Tibial nerve (tissue), 4 donors: ENCODE measurements at regions not wholly inside any gene's neighbourhood (a gene's known extent, or its start where the extent isn't known, plus 50 kb on each side); places are given as distances from the start of the nearest gene placed in this dataset.

Experiments
- DNase-seq, 2 donors: peaks; one replicate each; pipeline ENCODE4 v3.0.0-alpha.2; 2019; ENCODE audit warnings: low spot score in 2 of 2
- H3K27ac ChIP-seq, 4 donors: fragments of 200-600 bp; sonication (generic) in 3 of 4; one replicate each; pipeline ENCODE4 v1.5.1; 2017 to 2019; ENCODE audit warnings: mild to moderate bottlenecking in 1 of 4
- H3K27me3 ChIP-seq, 2 donors: fragments of 200-600 bp; sonication (generic) in 1 of 2; one replicate each; pipeline versions ENCODE4 v1.5.1 to v1.6.0; 2017 to 2019
- H3K36me3 ChIP-seq, 3 donors: fragments of 200-600 bp; sonication (generic); one replicate each; pipeline ENCODE4 v1.5.1; 2018 to 2019
- H3K4me1 ChIP-seq, 4 donors: fragments of 200-600 bp; sonication (generic) in 3 of 4; one replicate each; pipeline ENCODE4 v1.5.1; 2017 to 2019
- H3K4me3 ChIP-seq, 4 donors: fragments of 200-600 bp; sonication (generic) in 3 of 4; one replicate each; pipeline ENCODE4 v1.5.1; 2017 to 2019; ENCODE audit warnings: mild to moderate bottlenecking in 1 of 4, moderate library complexity in 1 of 4
- H3K9me3 ChIP-seq, 4 donors: fragments of 200-600 bp; sonication (generic) in 3 of 4; one replicate each; pipeline ENCODE4 v1.5.1; 2017 to 2019
- CTCF ChIP-seq, 5 experiments: fragments of 200-600 bp in 3 of 5; fragments of 450-650 bp in 2 of 5; sonication (generic) in 3 of 5; IDR thresholded peaks; one replicate each; pipeline ENCODE4 v1.5.1; 2016 to 2019; ENCODE audit warnings: antibody characterized with exemption in 5 of 5, mild to moderate bottlenecking in 3 of 5, moderate library complexity in 2 of 5
- EP300 ChIP-seq, 2 donors: sonication (generic); formaldehyde crosslinking; IDR thresholded peaks; one replicate each; pipeline ENCODE4 v1.6.1; 2017; ENCODE audit warnings: antibody characterized with exemption in 2 of 2, mild to moderate bottlenecking in 1 of 2
- POLR2A ChIP-seq, 2 donors: fragments of 450-650 bp; IDR thresholded peaks; one replicate each; pipeline ENCODE4 v1.6.1; 2017; ENCODE audit warnings: antibody characterized with exemption in 2 of 2, mild to moderate bottlenecking in 2 of 2, moderate library complexity in 2 of 2
- WGBS, 2 donors: methylation state at CpG; one replicate each; pipeline ENCODE4 v1.1.5; 2018; 5-methylcytosine and 5-hydroxymethylcytosine counted together

GRCh38 chr5:88964831-88965230, 81.8 kb upstream of the MEF2C start:
- H3K4me3 ChIP-seq, result no peak overlapping the region
- no peak overlapping the region for H3K27ac ChIP-seq
- H3K27me3 ChIP-seq, result no peaks in the 10 kb centered on the region
- DNase-seq, result no peak
- H3K36me3 ChIP-seq, result no peaks in the 10 kb centered on the region
- no peaks in the 10 kb centered on the region for H3K4me1 ChIP-seq
- WGBS, 2 donors, result 39 to 52% methylated on average over 1 of the region's 1 CpG
- TF ChIP-seq CTCF (IDR thresholded peaks at IDR 0.05), result no peak
- TF ChIP-seq POLR2A (IDR thresholded peaks at IDR 0.05), result no peak
- no peak for TF ChIP-seq EP300 (IDR thresholded peaks at IDR 0.05)
- H3K9me3 ChIP-seq, result no peaks in the 10 kb centered on the region

- 60 to 62% methylated on average over 3 of the region's 3 CpGs for WGBS, 2 donors
Observed at GRCh38 chr5:88957013-88957412, 74.0 kb upstream of the MEF2C start.

GRCh38 chr5:88956416-88956815, 73.4 kb upstream of the MEF2C start:
- WGBS, 2 donors, result 94 to 96% methylated on average over 2 of the region's 2 CpGs
- Histone ChIP-seq H3K36me3 (no peaks in the 10 kb centered on the region), H3K4me3 (no peak overlapping the region), H3K9me3 (no peaks in the 10 kb centered on the region), H3K4me1 (no peaks in the 10 kb centered on the region), H3K27me3 (no peaks in the 10 kb centered on the region), H3K27ac (no peak overlapping the region)
- no peak for DNase-seq
- TF ChIP-seq EP300 (IDR thresholded peaks at IDR 0.05) (no peak), CTCF (IDR thresholded peaks at IDR 0.05) (no peak), POLR2A (IDR thresholded peaks at IDR 0.05) (no peak)

More at GRCh38 chr5:88957013-88957412, 74.0 kb upstream of the MEF2C start:
- no peaks in the 10 kb centered on the region for H3K4me1 ChIP-seq
- H3K4me3 ChIP-seq, result no peak overlapping the region
- TF ChIP-seq EP300 (IDR thresholded peaks at IDR 0.05), result no peak
- no peak for TF ChIP-seq CTCF (IDR thresholded peaks at IDR 0.05)
- no peak for TF ChIP-seq POLR2A (IDR thresholded peaks at IDR 0.05)
- DNase-seq, result no peak
- H3K27me3 ChIP-seq, result no peaks in the 10 kb centered on the region
- no peaks in the 10 kb centered on the region for H3K9me3 ChIP-seq
- H3K27ac ChIP-seq, result no peak overlapping the region
- H3K36me3 ChIP-seq, result no peaks in the 10 kb centered on the region

- no peaks in the 10 kb centered on the region for H3K4me1 ChIP-seq
- no peaks in the 10 kb centered on the region for H3K9me3 ChIP-seq
- no peak overlapping the region for H3K4me3 ChIP-seq
- no peaks in the 10 kb centered on the region for H3K36me3 ChIP-seq
- no peak overlapping the region for H3K27ac ChIP-seq
- no peaks in the 10 kb centered on the region for H3K27me3 ChIP-seq
- WGBS, 2 donors, result 88 to 90% methylated on average over 4 of the region's 4 CpGs
- no peak for DNase-seq
- TF ChIP-seq POLR2A (IDR thresholded peaks at IDR 0.05), result no peak
Observed at GRCh38 chr5:88955403-88955802, 72.4 kb upstream of the MEF2C start.

GRCh38 chr5:88954511-88954910, 71.5 kb upstream of the MEF2C start:
- no peak overlapping the region for H3K27ac ChIP-seq
- DNase-seq, result no peak

More at GRCh38 chr5:88954511-88954910, 71.5 kb upstream of the MEF2C start:
- WGBS, 2 donors, result 75 to 79% methylated on average over 3 of the region's 3 CpGs
- no peak for TF ChIP-seq POLR2A (IDR thresholded peaks at IDR 0.05)
- no peak for TF ChIP-seq EP300 (IDR thresholded peaks at IDR 0.05)
- no peak for TF ChIP-seq CTCF (IDR thresholded peaks at IDR 0.05)
- Histone ChIP-seq H3K9me3 (no peaks in the 10 kb centered on the region), H3K27me3 (no peaks in the 10 kb centered on the region), H3K36me3 (no peaks in the 10 kb centered on the region), H3K4me3 (no peak overlapping the region), H3K4me1 (no peaks in the 10 kb centered on the region)
